ENCODE measurements at regions not wholly inside any gene's neighbourhood (a gene's known extent, or its start where the extent isn't known, plus 50 kb on each side); places are given as distances from the start of the nearest gene placed in this dataset.

- TF ChIP-seq CTCF (IDR thresholded peaks at IDR 0.05 in 4 of 5, conservative IDR thresholded peaks at IDR 0.05 in 1 of 5) (no peak), POLR2A (IDR thresholded peaks at IDR 0.05) (no peak)
Observed at GRCh38 chr7:94787285-94787684, 120.1 kb upstream of the PPP1R9A start.

All from gastrocnemius medialis (tissue), 4 donors.